GM21737 (cell line): ENCODE measurements at regions not wholly inside any gene's neighbourhood (a gene's known extent, or its start where the extent isn't known, plus 50 kb on each side); places are given as distances from the start of the nearest gene placed in this dataset.
"Not testable (repeated sequence)": the region's sequence is repeated elsewhere in the genome, so short reads cannot be mapped to it uniquely, and the experiment has no call there.

ENCODE experiments used
- ATAC-seq: cut with Tn5 transposase; IDR thresholded peaks from one replicate; pipeline ENCODE4 v1.9.1; 2021; ENCODE audit warnings: mild to moderate bottlenecking, moderate library complexity; ENCODE audit not compliant: unreplicated experiment

GRCh38 chr2:228533156-228533555 lies 351.7 kb upstream of the SPHKAP start:
- no peak for ATAC-seq

DNA sequence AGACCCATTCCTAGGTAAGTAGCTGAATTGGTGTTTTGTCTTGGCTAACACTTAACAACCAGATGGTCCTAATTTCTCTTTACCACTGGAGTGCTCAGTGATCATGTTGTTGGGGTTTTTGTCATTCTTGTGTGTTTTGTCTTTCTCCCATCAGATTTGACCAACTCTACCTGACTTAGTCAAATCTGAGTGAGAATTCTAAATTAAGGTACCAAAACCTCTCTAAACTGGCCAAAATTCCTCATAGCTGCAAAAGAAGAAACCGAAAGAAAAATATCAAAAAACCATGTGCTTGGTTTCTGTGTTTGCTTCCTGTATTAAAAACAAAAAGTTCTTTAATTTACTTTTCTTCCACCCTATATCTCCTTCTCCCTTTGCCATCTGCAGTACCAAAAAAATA lies 350.7 kb upstream of the SPHKAP start:
- no peak for ATAC-seq

DNA sequence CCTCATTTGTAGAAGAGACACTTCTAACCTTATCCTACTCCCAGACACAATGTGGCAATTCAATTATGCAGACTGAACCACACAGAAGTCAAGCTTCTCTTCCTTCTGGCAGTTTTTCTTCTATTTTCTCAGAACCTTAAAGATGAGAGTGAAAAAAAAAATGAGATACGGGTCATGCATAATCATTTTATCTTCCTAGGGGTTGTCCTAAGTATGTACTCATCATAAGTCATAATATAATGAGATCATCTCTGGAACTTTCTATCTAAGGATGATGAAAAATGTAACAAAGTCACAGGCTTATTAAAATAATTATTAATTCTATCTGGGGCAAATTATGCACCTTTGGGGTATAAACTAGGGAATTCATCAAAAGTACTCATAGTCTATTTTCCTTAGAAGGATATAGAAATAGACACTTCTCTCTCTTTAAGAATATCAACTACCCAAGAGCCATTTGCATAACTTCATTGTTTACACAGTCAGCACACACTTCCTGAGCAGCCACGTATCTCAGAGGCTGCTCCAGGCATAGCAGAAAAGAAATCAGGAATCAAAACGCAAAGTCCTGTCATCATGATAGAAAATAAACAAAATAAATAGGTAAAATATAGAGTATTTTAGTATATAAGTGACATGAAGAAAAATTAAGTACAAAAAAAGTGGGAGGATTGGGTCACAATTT lies 345.9 kb upstream of the SPHKAP start:
- ATAC-seq = no peak

DNA sequence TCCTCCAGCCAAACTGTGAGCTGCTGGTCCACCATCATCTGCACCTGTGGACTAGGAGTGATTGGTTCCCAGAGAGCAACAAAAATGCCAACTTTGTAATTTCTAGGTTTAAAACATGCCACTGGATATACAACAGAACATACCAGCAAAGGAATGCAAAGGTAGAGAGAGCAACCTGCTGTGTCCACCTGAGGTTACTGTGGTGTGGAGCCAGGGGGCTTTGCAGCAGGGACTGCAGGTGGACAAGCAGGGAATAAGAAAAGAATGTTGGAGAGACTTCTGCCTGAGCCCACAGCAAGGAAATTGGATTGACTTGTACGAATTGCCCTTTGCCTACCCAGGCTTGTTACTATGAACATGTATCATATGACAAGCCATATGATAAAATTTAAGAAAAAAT lies 345.2 kb upstream of the SPHKAP start:
- ATAC-seq = no peak

DNA sequence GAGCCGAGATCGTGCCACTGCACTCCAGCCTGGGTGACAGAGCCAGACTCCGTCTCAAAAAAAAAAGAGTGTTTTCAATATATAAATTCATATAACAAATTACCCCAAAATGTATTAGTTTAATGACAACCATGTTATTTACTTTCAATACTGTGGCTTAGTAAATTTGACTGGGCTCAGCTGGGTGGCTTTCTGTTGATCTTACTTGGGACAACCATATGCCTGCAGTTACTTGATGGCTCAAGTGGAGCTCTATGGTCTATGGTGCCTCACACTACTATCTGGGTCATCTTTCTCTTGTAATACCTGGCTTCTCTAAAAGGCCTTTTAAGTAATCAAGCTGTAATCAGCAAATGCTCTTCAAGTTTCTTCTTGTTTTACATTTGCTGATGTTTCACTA lies 341.5 kb upstream of the SPHKAP start:
- ATAC-seq = no peak

- ATAC-seq = no peak
Observed at GRCh38 chr2:228522276-228522675, 340.8 kb upstream of the SPHKAP start.

- ATAC-seq = no peak
Observed at GRCh38 chr2:228519561-228519960, 338.1 kb upstream of the SPHKAP start.

GRCh38 chr2:228516019-228516418 lies 334.5 kb upstream of the SPHKAP start:
- no peak for ATAC-seq

DNA sequence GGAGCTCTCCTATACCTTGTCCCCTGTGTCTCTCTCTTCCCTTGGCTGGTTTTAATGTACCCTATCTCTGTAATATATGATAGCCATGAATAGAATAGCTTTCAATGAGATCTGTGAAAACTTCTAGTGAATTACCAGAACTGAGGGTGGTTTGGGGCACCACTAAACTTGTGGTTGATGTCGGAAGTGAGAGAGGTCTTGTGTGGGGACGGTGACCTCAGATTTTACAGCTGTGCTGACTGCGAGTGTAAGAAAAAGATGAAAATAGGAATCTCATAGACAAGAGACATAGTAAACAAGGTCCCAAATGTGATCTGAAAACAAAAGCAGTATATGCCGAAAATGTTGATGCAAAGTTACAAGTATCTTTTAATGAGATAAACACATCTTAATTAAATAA lies 332.0 kb upstream of the SPHKAP start:
- ATAC-seq = not testable (repeated sequence)

DNA sequence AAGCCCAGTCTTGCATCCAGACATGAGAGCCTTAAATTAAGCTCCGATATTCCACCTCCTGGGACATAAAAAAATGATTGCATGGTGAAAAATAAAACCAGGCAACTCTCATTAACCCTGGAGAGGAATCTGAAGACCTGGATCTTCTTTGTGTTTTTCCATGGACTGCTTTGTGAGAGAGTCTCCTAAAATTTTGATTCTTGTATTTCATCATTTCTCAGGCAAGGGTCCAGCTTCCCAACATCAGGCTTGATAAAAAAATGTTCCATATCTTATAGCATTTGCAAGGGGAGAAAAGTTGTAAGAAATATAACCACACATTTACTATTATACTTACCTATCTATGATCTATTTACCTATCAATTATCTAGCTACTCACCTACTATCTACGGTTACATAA lies 327.5 kb upstream of the SPHKAP start:
- no peak for ATAC-seq

- ATAC-seq = no peak
Observed at GRCh38 chr2:228507870-228508269, 326.4 kb upstream of the SPHKAP start.

DNA sequence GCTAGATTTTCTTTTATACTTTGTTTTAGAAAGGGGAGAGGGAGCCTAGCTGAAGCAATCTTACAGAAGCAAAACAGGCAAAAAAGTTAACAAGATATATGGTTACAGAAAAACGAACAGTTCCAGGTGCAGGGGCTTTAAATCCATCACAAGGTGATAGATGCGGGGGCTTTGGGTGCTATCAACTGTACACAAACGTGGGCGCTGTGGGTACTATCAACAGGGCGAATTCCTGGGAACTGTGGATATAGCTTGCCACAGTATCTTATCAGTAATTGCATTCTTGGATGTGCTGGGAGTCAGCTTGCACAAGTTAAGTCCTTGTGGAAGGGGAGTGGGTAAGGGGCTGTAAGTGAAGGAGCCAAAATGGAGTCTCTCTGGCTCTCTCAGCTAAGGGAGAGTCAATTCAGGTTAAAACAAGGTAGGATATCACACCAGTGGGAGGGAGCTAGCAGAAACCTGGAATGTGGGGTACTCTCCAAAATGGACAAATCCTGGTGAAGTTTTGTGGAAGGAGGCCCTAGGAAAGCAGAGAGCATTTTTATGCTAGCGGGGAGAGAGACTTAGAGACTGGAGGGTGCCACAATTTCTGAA lies 325.8 kb upstream of the SPHKAP start:
- no peak for ATAC-seq

- ATAC-seq = no peak
Observed at GRCh38 chr2:228503731-228504130, 322.2 kb upstream of the SPHKAP start.

- no peak for ATAC-seq
Observed at GRCh38 chr2:228493852-228494251, 312.4 kb upstream of the SPHKAP start.

GRCh38 chr2:228479014-228479413 lies 297.5 kb upstream of the SPHKAP start:
- ATAC-seq = no peak

- ATAC-seq = no peak
Observed at GRCh38 chr2:228474466-228474865, 293.0 kb upstream of the SPHKAP start.

DNA sequence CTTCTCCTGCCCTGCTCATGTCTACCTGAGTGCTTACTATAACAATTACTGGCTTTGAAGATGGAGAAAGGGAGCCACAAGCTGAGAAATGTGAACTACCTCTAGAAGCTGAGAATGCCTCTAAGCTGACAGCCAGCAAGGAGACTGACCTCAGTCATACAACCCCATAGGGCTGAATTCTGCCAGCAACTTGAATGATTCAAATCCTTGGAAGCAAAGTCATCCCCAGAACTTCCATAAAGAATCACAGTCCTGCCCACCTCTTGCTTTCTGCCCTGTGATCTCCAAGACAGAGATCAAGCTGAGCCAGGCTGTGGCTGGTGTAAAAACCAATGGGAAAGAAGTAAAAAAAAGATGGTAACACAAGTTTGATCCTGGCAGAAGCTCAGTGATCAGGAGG lies 288.2 kb upstream of the SPHKAP start:
- no peak for ATAC-seq

DNA sequence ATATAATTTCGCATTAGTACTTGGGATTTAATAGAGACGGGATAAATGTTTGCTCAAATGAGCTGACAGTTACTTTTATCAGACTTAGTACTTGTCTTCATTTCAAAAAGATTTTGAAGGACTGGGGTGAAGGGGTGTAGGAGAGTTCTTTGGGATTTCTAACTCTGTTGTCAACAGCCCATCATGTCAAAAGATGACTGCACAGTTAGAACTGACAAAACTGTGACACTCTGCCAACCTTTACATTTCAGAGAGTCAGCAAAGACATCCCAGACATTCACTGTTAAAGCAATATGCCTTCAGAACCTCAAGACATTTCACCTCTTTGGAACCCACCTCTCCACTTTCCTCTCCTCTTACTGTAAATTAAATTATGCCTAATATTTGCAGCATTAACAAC lies 285.4 kb upstream of the SPHKAP start:
- no peak for ATAC-seq

- no peak for ATAC-seq
Observed at GRCh38 chr2:228465408-228465807, 283.9 kb upstream of the SPHKAP start.

- ATAC-seq = no peak
Observed at GRCh38 chr2:228458364-228458763, 276.9 kb upstream of the SPHKAP start.

- no peak for ATAC-seq
Observed at GRCh38 chr2:228447266-228447915, 265.9 kb upstream of the SPHKAP start.

- ATAC-seq = no peak
Observed at GRCh38 chr2:228446734-228447133, 265.2 kb upstream of the SPHKAP start.
